Activated naive CD4-positive, alpha-beta T cell treated with anti-CD3 and anti-CD28 coated beads, Interleukin-2, amount 50 U/mL, for 72 hours (primary cell): ENCODE measurements at regions not wholly inside any gene's neighbourhood (a gene's known extent, or its start where the extent isn't known, plus 50 kb on each side); places are given as distances from the start of the nearest gene placed in this dataset.

Experiments used
- ATAC-seq, 2 donors: fragments of 150-1000 bp; cut with Tn5 transposase; 2 replicates each; pipeline ENCODE4 v1.10.0; 2021; ENCODE audit warnings: mild to moderate bottlenecking in 2 of 2, moderate library complexity in 2 of 2
- DNase-seq, 2 donors: peaks; one replicate each; pipeline ENCODE4 v3.0.0; 2021 to 2022; ENCODE audit warnings: low spot score in 2 of 2
- H3K27ac Mint-ChIP-seq, 2 donors: one replicate each; pipeline ENCODE4 v1.8.0; 2022; ENCODE audit warnings: mild to moderate bottlenecking in 2 of 2, mixed read lengths in 2 of 2
- H3K36me3 Mint-ChIP-seq, 2 donors: one replicate each; pipeline ENCODE4 v1.8.0; 2022; ENCODE audit warnings: mixed read lengths in 2 of 2
- H3K9me3 Mint-ChIP-seq, 2 donors: one replicate each; pipeline ENCODE4 v1.8.0; 2022; ENCODE audit warnings: mixed read lengths in 2 of 2

GRCh38 chr3:31246293-31247062, 286.2 kb upstream of the STT3B start:
- Mint-ChIP-seq H3K27ac (no peak overlapping the region), H3K36me3 (peaks cover 0 to 6% of the 10 kb centered on the region in 2 donors), H3K9me3 (peaks cover 4 to 5% of the 10 kb centered on the region in 2 donors)
- ATAC-seq (no peak), DNase-seq (no peak)

- Mint-ChIP-seq H3K27ac (no peak overlapping the region), H3K36me3 (peaks cover 0 to 6% of the 10 kb centered on the region in 2 donors), H3K9me3 (peaks cover 4 to 5% of the 10 kb centered on the region in 2 donors)
- ATAC-seq (no peak), DNase-seq (no peak)
These were observed 285.7 kb upstream of the STT3B start for GRCh38 chr3:31247063-31247447.

GRCh38 chr3:31247850-31248562, 284.7 kb upstream of the STT3B start:
- Mint-ChIP-seq H3K36me3 (peaks cover 0 to 6% of the 10 kb centered on the region in 2 donors), H3K9me3 (peaks cover 4 to 5% of the 10 kb centered on the region in 2 donors), H3K27ac (peak overlapping the region in 1 of 2 donors; percentile 96)
- ATAC-seq (peak; percentile 17 to 27), DNase-seq (no peak)

GRCh38 chr3:31248563-31248992, 284.1 kb upstream of the STT3B start:
- ATAC-seq (no peak), DNase-seq (no peak)
- Mint-ChIP-seq H3K9me3 (peaks cover 6 to 8% of the 10 kb centered on the region in 2 donors), H3K36me3 (peaks cover 3 to 8% of the 10 kb centered on the region in 2 donors), H3K27ac (peak overlapping the region in 1 of 2 donors; percentile 96)

- H3K9me3 Mint-ChIP-seq = peaks cover 7 to 10% of the 10 kb centered on the region in 2 donors
- DNase-seq = no peak
- H3K36me3 Mint-ChIP-seq = peaks cover 10 to 12% of the 10 kb centered on the region in 2 donors
- peak overlapping the region; percentile 34 to 83 for H3K27ac Mint-ChIP-seq
- peak; percentile 25 to 35 for ATAC-seq
These were observed 283.2 kb upstream of the STT3B start for GRCh38 chr3:31249545-31249944.

GRCh38 chr3:31250116-31250777, 282.5 kb upstream of the STT3B start:
- Mint-ChIP-seq H3K36me3 (peaks cover 10 to 19% of the 10 kb centered on the region in 2 donors), H3K9me3 (peaks cover 7 to 15% of the 10 kb centered on the region in 2 donors), H3K27ac (peak overlapping the region; percentile 34 to 83)
- no peak for DNase-seq
- ATAC-seq = no peak

- Mint-ChIP-seq H3K27ac (peak overlapping the region; percentile 50 to 92), H3K36me3 (peaks cover 10 to 25% of the 10 kb centered on the region in 2 donors), H3K9me3 (peaks cover 7 to 18% of the 10 kb centered on the region in 2 donors)
- peak in 1 of 2 donors; percentile 38 for DNase-seq
- ATAC-seq = peak; percentile 39 to 50
These were observed 281.6 kb upstream of the STT3B start for GRCh38 chr3:31251083-31251482.

- ATAC-seq = peak; percentile 73 to 74
- H3K36me3 Mint-ChIP-seq = peaks cover 10 to 29% of the 10 kb centered on the region in 2 donors
- peak in 1 of 2 donors; percentile 33 for DNase-seq
- peaks cover 7 to 20% of the 10 kb centered on the region in 2 donors for H3K9me3 Mint-ChIP-seq
- peak overlapping the region; percentile 82 to 100 for H3K27ac Mint-ChIP-seq
These were observed 280.2 kb upstream of the STT3B start for GRCh38 chr3:31252216-31253185.

GRCh38 chr3:31253782-31254181, 278.9 kb upstream of the STT3B start:
- Mint-ChIP-seq H3K27ac (peak overlapping the region; percentile 88 to 100), H3K36me3 (peaks cover 10 to 29% of the 10 kb centered on the region in 2 donors), H3K9me3 (peaks cover 7 to 20% of the 10 kb centered on the region in 2 donors)
- ATAC-seq (peak; percentile 29 to 55), DNase-seq (peak in 1 of 2 donors; percentile 42)

GRCh38 chr3:31254483-31254882, 278.2 kb upstream of the STT3B start:
- DNase-seq = no peak
- peaks cover 12 to 29% of the 10 kb centered on the region in 2 donors for H3K36me3 Mint-ChIP-seq
- no peak for ATAC-seq
- H3K9me3 Mint-ChIP-seq = peaks cover 7 to 23% of the 10 kb centered on the region in 2 donors
- peak overlapping the region in 1 of 2 donors; percentile 100 for H3K27ac Mint-ChIP-seq

GRCh38 chr3:31255007-31255581, 277.6 kb upstream of the STT3B start:
- Mint-ChIP-seq H3K9me3 (peaks cover 8 to 24% of the 10 kb centered on the region in 2 donors), H3K36me3 (peaks cover 19 to 31% of the 10 kb centered on the region in 2 donors), H3K27ac (no peak overlapping the region)
- DNase-seq (no peak), ATAC-seq (no peak)

- DNase-seq (no peak), ATAC-seq (no peak)
- peaks cover 10 to 12% of the 10 kb centered on the region in 2 donors for H3K36me3 Mint-ChIP-seq
- peaks cover 4 to 16% of the 10 kb centered on the region in 2 donors for H3K9me3 Mint-ChIP-seq
- H3K27ac Mint-ChIP-seq = no peak overlapping the region
These were observed 270.5 kb upstream of the STT3B start for GRCh38 chr3:31262201-31262600.

GRCh38 chr3:31263897-31264296, 268.8 kb upstream of the STT3B start:
- ATAC-seq (no peak), DNase-seq (no peak)
- peaks cover 10 to 12% of the 10 kb centered on the region in 2 donors for H3K36me3 Mint-ChIP-seq
- peaks cover 4 to 22% of the 10 kb centered on the region in 2 donors for H3K9me3 Mint-ChIP-seq
- H3K27ac Mint-ChIP-seq = no peak overlapping the region

GRCh38 chr3:31265646-31266428, 266.9 kb upstream of the STT3B start:
- H3K9me3 Mint-ChIP-seq = peaks cover 0 to 10% of the 10 kb centered on the region in 2 donors
- DNase-seq = no peak
- no peak for ATAC-seq
- H3K36me3 Mint-ChIP-seq = peaks cover 0 to 1% of the 10 kb centered on the region in 2 donors
- H3K27ac Mint-ChIP-seq = no peak overlapping the region

GRCh38 chr3:31268868-31269267, 263.9 kb upstream of the STT3B start:
- Mint-ChIP-seq H3K27ac (no peak overlapping the region), H3K9me3 (peaks cover 0 to 14% of the 10 kb centered on the region in 2 donors), H3K36me3 (no peaks in the 10 kb centered on the region)
- ATAC-seq (no peak), DNase-seq (no peak)
